Prostate gland (tissue), 2 donors: ENCODE measurements at regions not wholly inside any gene's neighbourhood (a gene's known extent, or its start where the extent isn't known, plus 50 kb on each side); places are given as distances from the start of the nearest gene placed in this dataset.

Source experiments
- POLR2A ChIP-seq: fragments of 450-650 bp; IDR thresholded peaks from one replicate; pipeline ENCODE4 v1.6.1; 2016; ENCODE audit warnings: antibody characterized with exemption, mild to moderate bottlenecking
- TF ChIP-seq, protein P1 (sequence below), 4 experiments: fragments of 200-600 bp in 2 of 4; fragments of 450-650 bp in 2 of 4; sonication (generic) in 2 of 4; IDR thresholded peaks; 1 replicate in 3 of 4; 2 replicates in 1 of 4; pipeline ENCODE4 v1.5.1; 2016 to 2019; ENCODE audit warnings: antibody characterized with exemption in 4 of 4, mild to moderate bottlenecking in 2 of 4, moderate library complexity in 2 of 4

- TF ChIP-seq, protein P1, sequence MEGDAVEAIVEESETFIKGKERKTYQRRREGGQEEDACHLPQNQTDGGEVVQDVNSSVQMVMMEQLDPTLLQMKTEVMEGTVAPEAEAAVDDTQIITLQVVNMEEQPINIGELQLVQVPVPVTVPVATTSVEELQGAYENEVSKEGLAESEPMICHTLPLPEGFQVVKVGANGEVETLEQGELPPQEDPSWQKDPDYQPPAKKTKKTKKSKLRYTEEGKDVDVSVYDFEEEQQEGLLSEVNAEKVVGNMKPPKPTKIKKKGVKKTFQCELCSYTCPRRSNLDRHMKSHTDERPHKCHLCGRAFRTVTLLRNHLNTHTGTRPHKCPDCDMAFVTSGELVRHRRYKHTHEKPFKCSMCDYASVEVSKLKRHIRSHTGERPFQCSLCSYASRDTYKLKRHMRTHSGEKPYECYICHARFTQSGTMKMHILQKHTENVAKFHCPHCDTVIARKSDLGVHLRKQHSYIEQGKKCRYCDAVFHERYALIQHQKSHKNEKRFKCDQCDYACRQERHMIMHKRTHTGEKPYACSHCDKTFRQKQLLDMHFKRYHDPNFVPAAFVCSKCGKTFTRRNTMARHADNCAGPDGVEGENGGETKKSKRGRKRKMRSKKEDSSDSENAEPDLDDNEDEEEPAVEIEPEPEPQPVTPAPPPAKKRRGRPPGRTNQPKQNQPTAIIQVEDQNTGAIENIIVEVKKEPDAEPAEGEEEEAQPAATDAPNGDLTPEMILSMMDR (IDR thresholded peaks at IDR 0.05), result no peak
- no peak for TF ChIP-seq POLR2A
These were observed 316.6 kb upstream of the NCKAP5 start for GRCh38 chr2:133884739-133885381.
